IPS DF 6.9 (cell line): ENCODE measurements at regions not wholly inside any gene's neighbourhood (a gene's known extent, or its start where the extent isn't known, plus 50 kb on each side); places are given as distances from the start of the nearest gene placed in this dataset.

Experiments used
- DNase-seq: peaks from one replicate; pipeline ENCODE4 v3.0.0-alpha.2; 2013; ENCODE audit warnings: low read depth, low spot score
- H3K27ac ChIP-seq: one replicate; pipeline ENCODE4 v1.5.1; 2013; ENCODE audit warnings: low read length, control low read depth
- H3K27me3 ChIP-seq: 2 replicates; pipeline ENCODE4 v1.6.1; 2013; ENCODE audit warnings: mild to moderate bottlenecking, low read length; ENCODE audit not compliant: control insufficient read depth, insufficient read depth
- H3K36me3 ChIP-seq: 2 replicates; pipeline ENCODE4 v1.6.1; 2013; ENCODE audit warnings: low read length; ENCODE audit not compliant: control insufficient read depth, insufficient read depth
- H3K4me1 ChIP-seq: 2 replicates; pipeline ENCODE4 v1.6.1; 2013; ENCODE audit warnings: low read length; ENCODE audit not compliant: control insufficient read depth, insufficient read depth
- H3K4me3 ChIP-seq: 2 replicates; pipeline ENCODE4 v1.5.1; 2013; ENCODE audit warnings: mild to moderate bottlenecking, low read length
- H3K9me3 ChIP-seq: 2 replicates; pipeline ENCODE4 v1.6.1; 2013; ENCODE audit warnings: low read length, inconsistent platforms; ENCODE audit not compliant: control insufficient read depth, insufficient read depth
- WGBS: extraction: QIAGEN DNeasy Blood & Tissue Kit; methylation state at CpG from one replicate; pipeline ENCODE4 v1.1.7; 2013; ENCODE audit warnings: mixed read lengths, missing lambda C conversion rate; ENCODE audit not compliant: insufficient read length, insufficient coverage; 5-methylcytosine and 5-hydroxymethylcytosine counted together

GRCh38 chr12:126898562-126898961 is 1368.4 kb upstream of the TMEM132C start:
- Histone ChIP-seq H3K4me3 (no peak overlapping the region), H3K36me3 (no peaks in the 10 kb centered on the region), H3K27me3 (no peaks in the 10 kb centered on the region), H3K9me3 (no peaks in the 10 kb centered on the region; the same call in 1 of the 2 replicates), H3K27ac (no peak overlapping the region), H3K4me1 (no peaks in the 10 kb centered on the region)
- DNase-seq = no peak
- 100% methylated on average over 1 of the region's 4 CpGs for WGBS

GRCh38 chr12:126899926-126900792 is 1366.8 kb upstream of the TMEM132C start:
- Histone ChIP-seq H3K4me3 (no peak overlapping the region), H3K27me3 (no peaks in the 10 kb centered on the region), H3K9me3 (no peaks in the 10 kb centered on the region; the same call in 1 of the 2 replicates), H3K4me1 (no peaks in the 10 kb centered on the region), H3K36me3 (no peaks in the 10 kb centered on the region), H3K27ac (no peak overlapping the region)
- no CpG with 5 or more reads among the region's 31 CpGs for WGBS
- DNase-seq = no peak

DNA sequence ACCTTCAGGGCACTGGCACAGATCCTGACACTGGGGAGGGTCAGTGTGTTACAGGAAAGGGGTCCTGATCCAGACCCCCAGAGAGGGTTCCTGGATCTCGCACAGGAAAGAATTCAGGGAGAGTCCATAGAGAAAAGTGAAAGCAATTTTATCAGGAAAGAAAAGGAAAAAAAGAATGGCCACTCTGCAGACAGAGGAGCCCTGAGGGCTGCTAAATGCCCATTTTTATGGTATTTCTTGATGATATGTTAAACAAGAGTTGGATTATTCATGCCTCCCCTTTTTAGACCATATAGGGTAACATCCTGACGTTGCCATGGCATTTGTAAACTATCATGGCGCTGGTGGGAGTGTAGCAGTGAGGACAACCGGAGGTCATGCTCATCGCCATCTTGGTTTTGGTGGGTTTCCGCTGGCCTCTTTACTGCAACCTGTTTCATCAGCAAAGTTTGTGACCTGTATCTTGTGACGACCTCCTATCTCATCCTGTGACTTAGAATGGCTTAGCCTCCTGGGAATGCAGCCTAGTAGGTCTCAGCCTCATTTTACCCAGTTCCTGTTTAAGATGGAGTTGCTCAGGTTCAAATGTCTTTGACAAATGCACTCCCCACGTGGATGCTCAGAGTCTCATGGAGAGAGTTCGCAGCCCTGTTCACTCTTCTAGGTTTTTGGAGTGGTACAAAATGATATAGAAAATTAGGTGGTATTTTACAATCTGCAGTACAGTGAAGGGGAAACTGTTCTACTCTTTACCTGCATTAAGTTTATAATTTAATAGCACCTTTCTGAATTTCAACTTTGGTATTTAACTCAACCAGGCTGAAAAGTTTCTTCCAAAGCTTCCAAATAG is 1363.7 kb upstream of the TMEM132C start:
- Histone ChIP-seq H3K4me1 (0 out of 2 replicates have a peak, but pooled peaks cover 1% of the 10 kb centered on the region), H3K36me3 (no peaks in the 10 kb centered on the region), H3K27me3 (no peaks in the 10 kb centered on the region), H3K4me3 (no peak overlapping the region), H3K27ac (no peak overlapping the region), H3K9me3 (no peaks in the 10 kb centered on the region)
- WGBS = no CpG with 5 or more reads among the region's 9 CpGs
- DNase-seq = no peak

GRCh38 chr12:126905752-126906151 is 1361.2 kb upstream of the TMEM132C start:
- no peak for DNase-seq
- Histone ChIP-seq H3K4me3 (no peak overlapping the region), H3K4me1 (0 out of 2 replicates have a peak, but pooled peaks cover 1% of the 10 kb centered on the region), H3K9me3 (no peaks in the 10 kb centered on the region), H3K27ac (no peak overlapping the region), H3K27me3 (no peaks in the 10 kb centered on the region), H3K36me3 (no peaks in the 10 kb centered on the region)
- WGBS = no CpG with 5 or more reads among the region's 2 CpGs

DNA sequence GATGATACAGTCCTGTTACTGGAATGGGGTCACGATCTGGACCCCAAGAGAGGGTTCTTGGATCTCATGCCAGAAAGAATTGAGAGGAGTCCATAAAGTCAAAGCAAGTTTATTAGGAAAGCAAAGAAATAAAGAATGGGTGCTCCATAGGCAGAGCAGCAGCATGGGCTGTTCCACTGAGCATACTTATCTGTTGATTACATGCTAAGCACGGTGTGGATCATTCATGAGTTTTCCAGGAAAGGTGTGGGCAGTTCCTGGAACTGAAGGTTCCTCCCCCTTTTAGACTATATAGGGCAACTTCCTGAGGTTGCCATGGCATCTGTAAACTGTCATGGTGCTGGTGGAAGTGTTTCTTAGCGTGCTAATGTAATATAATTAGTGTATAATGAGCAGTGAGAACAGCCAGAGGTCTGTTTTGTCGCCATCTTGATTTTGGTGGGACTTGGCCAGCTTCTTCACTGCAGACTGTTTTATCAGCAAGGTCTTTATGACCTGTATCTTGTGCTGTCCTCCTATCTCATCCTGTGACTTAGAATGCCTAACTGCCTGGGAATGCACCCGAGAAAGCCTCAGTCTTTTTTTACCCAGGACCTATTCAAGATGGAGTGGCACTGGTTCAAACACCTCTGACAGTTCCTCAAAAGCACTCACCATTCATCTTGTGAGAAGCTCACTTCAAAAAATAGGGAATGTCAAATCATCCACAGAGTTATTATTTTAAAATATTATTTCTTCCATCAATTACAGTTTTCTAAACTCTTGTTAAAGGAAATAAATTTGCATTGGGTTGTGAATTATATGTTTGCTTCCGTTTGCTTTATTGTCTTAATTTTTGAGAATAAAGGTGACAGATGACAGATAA is 1358.8 kb upstream of the TMEM132C start:
- H3K27ac ChIP-seq = no peak overlapping the region
- no peak overlapping the region for H3K4me3 ChIP-seq
- no peaks in the 10 kb centered on the region for H3K36me3 ChIP-seq
- no peak for DNase-seq
- 0 out of 2 replicates have a peak, but pooled peaks cover 1% of the 10 kb centered on the region for H3K4me1 ChIP-seq
- H3K9me3 ChIP-seq = 0 out of 2 replicates have a peak, but pooled peaks cover 1% of the 10 kb centered on the region
- H3K27me3 ChIP-seq = no peaks in the 10 kb centered on the region
- no CpG with 5 or more reads among the region's 6 CpGs for WGBS

GRCh38 chr12:126908765-126909142 is 1358.2 kb upstream of the TMEM132C start:
- Histone ChIP-seq H3K9me3 (0 out of 2 replicates have a peak, but pooled peaks cover 1% of the 10 kb centered on the region), H3K27me3 (no peaks in the 10 kb centered on the region), H3K36me3 (no peaks in the 10 kb centered on the region), H3K4me3 (no peak overlapping the region), H3K27ac (no peak overlapping the region), H3K4me1 (0 out of 2 replicates have a peak, but pooled peaks cover 1% of the 10 kb centered on the region)
- no CpG with 5 or more reads among the region's 3 CpGs for WGBS
- DNase-seq = no peak

DNA sequence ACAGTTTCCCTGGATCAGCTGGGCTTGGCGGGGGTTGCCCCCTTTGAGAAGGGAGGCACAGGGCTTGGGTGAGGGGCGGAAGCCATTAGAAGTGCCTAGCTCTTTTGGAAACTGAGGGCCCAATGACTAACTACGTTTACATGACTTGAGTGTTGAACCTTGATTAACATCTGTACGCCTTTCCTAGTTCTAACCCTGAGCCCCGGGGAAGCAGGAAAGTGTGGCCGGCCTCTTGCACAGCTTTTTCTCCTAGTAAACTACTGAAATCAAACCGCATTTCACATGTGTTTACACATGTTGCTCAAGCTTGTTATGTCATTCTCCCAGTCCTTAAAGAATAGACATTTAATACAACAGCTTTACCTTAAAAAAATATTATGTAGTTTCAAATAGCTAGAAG is 1356.4 kb upstream of the TMEM132C start:
- 0 out of 2 replicates have a peak, but pooled peaks cover 1% of the 10 kb centered on the region for H3K4me1 ChIP-seq
- H3K4me3 ChIP-seq = no peak overlapping the region
- no peaks in the 10 kb centered on the region for H3K36me3 ChIP-seq
- DNase-seq = no peak
- H3K9me3 ChIP-seq = 0 out of 2 replicates have a peak, but pooled peaks cover 1% of the 10 kb centered on the region
- WGBS = no CpG with 5 or more reads among the region's 7 CpGs
- no peak overlapping the region for H3K27ac ChIP-seq
- H3K27me3 ChIP-seq = no peaks in the 10 kb centered on the region

- WGBS = no CpG with 5 or more reads among the region's 6 CpGs
- H3K36me3 ChIP-seq = no peaks in the 10 kb centered on the region
- H3K27ac ChIP-seq = no peak overlapping the region
- no peak for DNase-seq
- no peaks in the 10 kb centered on the region for H3K27me3 ChIP-seq
- 0 out of 2 replicates have a peak, but pooled peaks cover 1% of the 10 kb centered on the region for H3K9me3 ChIP-seq
- no peak overlapping the region for H3K4me3 ChIP-seq
- no peaks in the 10 kb centered on the region for H3K4me1 ChIP-seq
Observed at GRCh38 chr12:126912111-126912510, 1354.9 kb upstream of the TMEM132C start.

DNA sequence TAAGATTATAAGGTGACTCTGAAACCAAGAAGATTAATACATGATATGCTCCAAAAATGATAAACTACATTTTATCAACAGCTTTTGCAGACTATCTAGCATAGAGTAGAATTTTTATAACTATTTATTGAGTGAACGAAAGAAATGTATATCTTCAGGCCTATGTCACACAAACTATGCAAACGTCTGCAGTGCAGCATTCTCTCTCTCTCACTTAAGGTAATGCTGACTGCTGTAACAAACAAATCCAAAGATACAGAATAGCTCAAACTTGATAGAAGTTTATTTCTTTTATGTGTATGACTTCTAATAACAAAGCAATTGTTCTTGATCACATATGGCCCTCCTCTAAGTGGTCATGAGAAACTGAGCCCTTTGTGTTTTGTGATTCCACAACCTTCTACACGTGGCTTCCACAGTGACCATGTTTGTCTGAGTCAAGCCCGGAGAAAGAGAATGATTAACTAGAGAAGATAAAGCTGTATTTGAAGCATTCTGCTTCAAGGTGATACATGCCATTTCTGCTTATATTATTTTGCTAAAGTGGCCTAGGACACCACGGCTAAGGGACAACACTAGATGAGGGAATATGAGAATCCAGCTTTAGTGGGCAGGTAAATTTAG is 1352.7 kb upstream of the TMEM132C start:
- 0 out of 2 replicates have a peak, but pooled peaks cover 1% of the 10 kb centered on the region for H3K9me3 ChIP-seq
- no CpG with 5 or more reads among the region's 5 CpGs for WGBS
- no peak for DNase-seq
- no peak overlapping the region for H3K27ac ChIP-seq
- H3K4me3 ChIP-seq = no peak overlapping the region
- H3K4me1 ChIP-seq = no peaks in the 10 kb centered on the region
- H3K36me3 ChIP-seq = no peaks in the 10 kb centered on the region
- no peaks in the 10 kb centered on the region for H3K27me3 ChIP-seq
